LNCaP clone FGC (cell line): ENCODE measurements at regions not wholly inside any gene's neighbourhood (a gene's known extent, or its start where the extent isn't known, plus 50 kb on each side); places are given as distances from the start of the nearest gene placed in this dataset.

Source experiments
- DNase-seq: peaks from one replicate; pipeline ENCODE4 v3.0.0-alpha.2; 2011; ENCODE audit warnings: low read depth
- H3K4me3 ChIP-seq: 2 replicates; pipeline ENCODE4 v1.5.1; 2011; ENCODE audit warnings: mild to moderate bottlenecking, low read depth, low read length, control low read depth
- TF ChIP-seq, protein P1 (sequence below): IDR thresholded peaks from 2 replicates; pipeline ENCODE4 v1.5.1; 2012; ENCODE audit warnings: mild to moderate bottlenecking; ENCODE audit not compliant: control insufficient read depth, insufficient read depth; ENCODE audit errors: extremely low read depth

DNA sequence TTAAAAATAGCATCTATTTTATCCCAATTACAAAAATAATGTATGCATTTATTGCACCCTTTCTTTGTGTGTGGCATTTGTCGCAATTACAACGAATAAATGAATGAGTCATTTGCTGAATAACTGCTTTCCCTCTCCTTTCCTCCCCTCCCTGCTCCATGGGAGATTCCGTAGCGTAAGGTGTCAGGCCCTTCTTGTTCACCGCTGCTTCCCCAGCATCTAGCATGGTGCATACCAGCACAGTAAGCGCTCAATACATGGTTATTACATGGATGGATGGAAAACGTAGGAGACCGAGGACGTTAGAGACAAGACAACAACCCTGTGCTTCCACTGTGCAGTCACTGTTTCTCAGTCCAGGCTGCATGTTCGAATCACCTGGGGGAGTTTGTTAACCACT, 336.0 kb upstream of the EEF2KMT start:
- H3K4me3 ChIP-seq, result no peak overlapping the region
- DNase-seq, result no peak
- TF ChIP-seq, protein P1, sequence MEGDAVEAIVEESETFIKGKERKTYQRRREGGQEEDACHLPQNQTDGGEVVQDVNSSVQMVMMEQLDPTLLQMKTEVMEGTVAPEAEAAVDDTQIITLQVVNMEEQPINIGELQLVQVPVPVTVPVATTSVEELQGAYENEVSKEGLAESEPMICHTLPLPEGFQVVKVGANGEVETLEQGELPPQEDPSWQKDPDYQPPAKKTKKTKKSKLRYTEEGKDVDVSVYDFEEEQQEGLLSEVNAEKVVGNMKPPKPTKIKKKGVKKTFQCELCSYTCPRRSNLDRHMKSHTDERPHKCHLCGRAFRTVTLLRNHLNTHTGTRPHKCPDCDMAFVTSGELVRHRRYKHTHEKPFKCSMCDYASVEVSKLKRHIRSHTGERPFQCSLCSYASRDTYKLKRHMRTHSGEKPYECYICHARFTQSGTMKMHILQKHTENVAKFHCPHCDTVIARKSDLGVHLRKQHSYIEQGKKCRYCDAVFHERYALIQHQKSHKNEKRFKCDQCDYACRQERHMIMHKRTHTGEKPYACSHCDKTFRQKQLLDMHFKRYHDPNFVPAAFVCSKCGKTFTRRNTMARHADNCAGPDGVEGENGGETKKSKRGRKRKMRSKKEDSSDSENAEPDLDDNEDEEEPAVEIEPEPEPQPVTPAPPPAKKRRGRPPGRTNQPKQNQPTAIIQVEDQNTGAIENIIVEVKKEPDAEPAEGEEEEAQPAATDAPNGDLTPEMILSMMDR, result no peak

DNA sequence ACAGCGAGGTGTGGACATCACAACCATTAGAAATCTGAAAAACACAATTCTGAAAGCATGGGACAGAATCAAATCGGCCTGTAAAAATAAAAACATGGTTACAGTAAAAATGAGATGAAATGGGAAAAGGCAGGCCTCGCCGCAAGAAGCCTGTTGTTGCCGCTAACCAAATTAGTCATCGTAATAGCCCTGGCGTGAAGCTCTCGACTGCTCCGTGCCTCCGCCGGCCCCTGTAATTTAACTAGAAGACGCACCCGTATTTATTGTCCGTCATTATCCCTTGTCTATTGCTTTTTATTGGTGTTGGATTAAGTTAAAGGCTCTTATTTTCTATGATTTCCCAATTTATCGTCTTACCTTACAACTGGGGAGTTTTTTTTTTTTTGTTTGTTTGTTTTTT, 334.6 kb upstream of the EEF2KMT start:
- no peak overlapping the region for H3K4me3 ChIP-seq
- TF ChIP-seq, protein P1, result no peak
- no peak for DNase-seq

DNA sequence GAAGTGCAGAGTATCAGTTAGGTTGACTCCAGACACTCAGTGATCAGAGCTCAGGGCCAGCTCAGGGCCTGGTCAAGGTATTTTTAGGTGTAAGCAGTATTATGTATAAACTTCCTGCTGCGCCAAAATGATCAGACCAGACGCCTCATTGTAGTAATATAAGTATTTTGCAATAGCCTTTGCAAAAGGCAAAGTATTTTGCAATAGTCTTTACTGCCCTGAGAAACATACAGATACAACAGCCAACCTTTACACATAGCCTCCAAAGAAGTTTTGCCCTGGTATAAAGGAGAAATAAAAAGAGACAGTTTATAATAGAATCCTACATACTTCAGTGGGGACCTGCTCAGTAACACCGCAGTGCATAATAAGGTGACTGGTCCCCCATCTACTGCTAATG, 333.0 kb upstream of the EEF2KMT start:
- H3K4me3 ChIP-seq, result no peak overlapping the region
- TF ChIP-seq, protein P1, result no peak
- DNase-seq, result no peak

GRCh38 chr16:5428932-5429331, 331.3 kb upstream of the EEF2KMT start:
- no peak overlapping the region for H3K4me3 ChIP-seq
- TF ChIP-seq, protein P1, result peak; percentile 33
- DNase-seq, result no peak

- H3K4me3 ChIP-seq, result no peak overlapping the region
- no peak for DNase-seq
- TF ChIP-seq, protein P1, result no peak
These were observed 330.0 kb upstream of the EEF2KMT start for GRCh38 chr16:5427571-5427970.

- no peak for DNase-seq
- TF ChIP-seq, protein P1, result no peak
- H3K4me3 ChIP-seq, result no peak overlapping the region
These were observed 325.3 kb upstream of the EEF2KMT start for GRCh38 chr16:5422643-5423496.

DNA sequence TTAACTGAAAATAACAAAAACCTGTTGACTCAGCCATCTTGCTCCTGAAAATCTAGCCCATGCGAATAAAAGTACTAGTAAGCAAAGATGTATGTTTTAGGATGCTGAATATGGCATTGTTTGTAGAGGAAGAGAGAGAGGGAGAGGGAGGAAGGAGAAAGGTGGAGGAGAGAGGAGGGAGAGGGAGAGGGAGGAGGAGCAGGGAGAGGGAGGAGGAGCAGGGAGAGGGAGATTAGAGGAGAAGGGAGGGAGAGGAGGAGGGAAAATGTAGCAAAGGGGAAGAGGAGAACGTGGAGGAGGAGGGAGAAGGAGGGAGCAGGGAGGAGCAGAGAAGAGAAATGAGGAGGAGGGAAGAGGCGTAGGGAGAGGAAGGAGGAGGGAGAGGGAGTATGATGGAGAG, 324.5 kb upstream of the EEF2KMT start:
- TF ChIP-seq, protein P1, result no peak
- no peak for DNase-seq
- no peak overlapping the region for H3K4me3 ChIP-seq
